Renal cortical epithelial cell (primary cell): ENCODE measurements at regions not wholly inside any gene's neighbourhood (a gene's known extent, or its start where the extent isn't known, plus 50 kb on each side); places are given as distances from the start of the nearest gene placed in this dataset.

ENCODE experiments used
- DNase-seq: peaks from one replicate; pipeline ENCODE4 v3.0.0-alpha.2; 2011; ENCODE audit warnings: low read depth

- DNase-seq = peak; percentile 71
Measured at GRCh38 chr4:104418286-104418685, 76.4 kb downstream of the CXXC4 start.

- no peak for DNase-seq
Measured at GRCh38 chr4:104417357-104417882, 77.3 kb downstream of the CXXC4 start.

GRCh38 chr4:104416725-104417356 lies 77.9 kb downstream of the CXXC4 start:
- no peak for DNase-seq

- DNase-seq = no peak
Measured at GRCh38 chr4:104413487-104413886, 81.2 kb downstream of the CXXC4 start.

GRCh38 chr4:104412344-104412743 lies 82.3 kb downstream of the CXXC4 start:
- DNase-seq = peak; percentile 19

- no peak for DNase-seq
Measured at GRCh38 chr4:104411502-104411901, 83.2 kb downstream of the CXXC4 start.

GRCh38 chr4:104408878-104409277 lies 85.8 kb downstream of the CXXC4 start:
- no peak for DNase-seq

GRCh38 chr4:104404361-104404760 lies 90.3 kb downstream of the CXXC4 start:
- no peak for DNase-seq

GRCh38 chr4:104395168-104395614 lies 99.5 kb downstream of the CXXC4 start:
- no peak for DNase-seq

GRCh38 chr4:104394406-104395167 lies 100.1 kb downstream of the CXXC4 start:
- DNase-seq = no peak

- peak; percentile 50 for DNase-seq
Measured at GRCh38 chr4:104393655-104394324, 100.9 kb downstream of the CXXC4 start.

- no peak for DNase-seq
Measured at GRCh38 chr4:104385713-104386112, 109.0 kb downstream of the CXXC4 start.

- no peak for DNase-seq
Measured at GRCh38 chr4:104382961-104383360, 111.7 kb downstream of the CXXC4 start.

GRCh38 chr4:104381729-104382128 lies 113.0 kb downstream of the CXXC4 start:
- DNase-seq = no peak

- DNase-seq = no peak
Measured at GRCh38 chr4:104365618-104366017, 129.1 kb downstream of the CXXC4 start.

- DNase-seq = no peak
Measured at GRCh38 chr4:104353481-104353880, 141.2 kb downstream of the CXXC4 start.

- no peak for DNase-seq
Measured at GRCh38 chr4:104352211-104352610, 142.5 kb downstream of the CXXC4 start.

- no peak for DNase-seq
Measured at GRCh38 chr4:104351706-104352105, 143.0 kb downstream of the CXXC4 start.

- no peak for DNase-seq
Measured at GRCh38 chr4:104345598-104346242, 149.0 kb downstream of the CXXC4 start.

GRCh38 chr4:104344342-104344980 lies 150.2 kb downstream of the CXXC4 start:
- no peak for DNase-seq

- DNase-seq = no peak
Measured at GRCh38 chr4:104334410-104334809, 160.3 kb downstream of the CXXC4 start.
